BJ (cell line): ENCODE measurements at regions not wholly inside any gene's neighbourhood (a gene's known extent, or its start where the extent isn't known, plus 50 kb on each side); places are given as distances from the start of the nearest gene placed in this dataset.

Experiments used
- CTCF ChIA-PET: fragments of 350-600 bp; formaldehyde crosslinking; extraction: SDS; loops from one replicate; lab custom pipeline; 2021; ENCODE audit warnings: antibody characterized with exemption, inconsistent platforms; lab: Yijun Ruan, JAX
- POLR2A ChIA-PET: fragments of 300-600 bp; sonication (Branson Sonifier 250); formaldehyde crosslinking; extraction: SDS; loops from one replicate; lab custom pipeline; 2021; ENCODE audit warnings: antibody characterized with exemption; lab: Charles Lee
- DNase-seq: peaks from one replicate; pipeline ENCODE4 v3.0.0-alpha.2; 2011; ENCODE audit warnings: low read depth
- H3K27me3 ChIP-seq: 2 replicates; pipeline ENCODE4 v1.6.0; 2011; ENCODE audit warnings: low read length; ENCODE audit not compliant: control insufficient read depth, insufficient read depth
- H3K36me3 ChIP-seq: 2 replicates; pipeline ENCODE4 v1.5.1; 2011; ENCODE audit warnings: low read length; ENCODE audit not compliant: control insufficient read depth, insufficient read depth
- H3K4me3 ChIP-seq: 2 replicates; pipeline ENCODE4 v1.5.1; 2011; ENCODE audit warnings: low read depth, mild to moderate bottlenecking, control low read depth, low read length
- CTCF ChIP-seq: IDR thresholded peaks from 2 replicates; pipeline ENCODE4 v1.5.1; 2011; ENCODE audit warnings: low read depth, mild to moderate bottlenecking, control low read depth, inconsistent platforms, low read length, moderate library complexity; ENCODE audit not compliant: insufficient read depth

- DNase-seq: no peak
- peaks cover 3% of the 10 kb centered on the region for H3K27me3 ChIP-seq
- ChIA-PET CTCF (no interaction called here), POLR2A (interaction anchor here (0.6 kb wide), 1 partner anchor 61 kb away, joined by 3 read pairs; no protein-coding TSS in a partner anchor)
- TF ChIP-seq CTCF: no peak
- no peaks in the 10 kb centered on the region for H3K36me3 ChIP-seq
- H3K4me3 ChIP-seq: no peak overlapping the region
Measured at GRCh38 chr14:101191721-101192660, 288.5 kb upstream of the RTL1 start.

- ChIA-PET CTCF (no interaction called here), POLR2A (interaction anchor here (0.6 kb wide), 1 partner anchor 60 kb away, joined by 3 read pairs; no protein-coding TSS in a partner anchor)
- no peak for TF ChIP-seq CTCF
- H3K27me3 ChIP-seq: peaks cover 3% of the 10 kb centered on the region
- no peaks in the 10 kb centered on the region for H3K36me3 ChIP-seq
- DNase-seq: no peak
- H3K4me3 ChIP-seq: no peak overlapping the region
Measured at GRCh38 chr14:101192661-101193000, 289.1 kb upstream of the RTL1 start.

GRCh38 chr14:101193106-101193844, 289.8 kb upstream of the RTL1 start:
- no peaks in the 10 kb centered on the region for H3K36me3 ChIP-seq
- POLR2A ChIA-PET: interaction anchor here (0.6 kb wide), 1 partner anchor 60 kb away, joined by 3 read pairs; no protein-coding TSS in a partner anchor
- no peak overlapping the region for H3K4me3 ChIP-seq
- TF ChIP-seq CTCF: no peak
- no peaks in the 10 kb centered on the region; the same call in 1 of the 2 replicates for H3K27me3 ChIP-seq
- DNase-seq: no peak
- CTCF ChIA-PET: no interaction called here

GRCh38 chr14:101193845-101194372, 290.4 kb upstream of the RTL1 start:
- POLR2A ChIA-PET: no interaction called here
- CTCF ChIA-PET: no interaction called here
- TF ChIP-seq CTCF: no peak
- no peak overlapping the region for H3K4me3 ChIP-seq
- H3K27me3 ChIP-seq: no peaks in the 10 kb centered on the region; the same call in 1 of the 2 replicates
- DNase-seq: no peak
- H3K36me3 ChIP-seq: no peaks in the 10 kb centered on the region
